ENCODE measurements at regions not wholly inside any gene's neighbourhood (a gene's known extent, or its start where the extent isn't known, plus 50 kb on each side); places are given as distances from the start of the nearest gene placed in this dataset.

DNA sequence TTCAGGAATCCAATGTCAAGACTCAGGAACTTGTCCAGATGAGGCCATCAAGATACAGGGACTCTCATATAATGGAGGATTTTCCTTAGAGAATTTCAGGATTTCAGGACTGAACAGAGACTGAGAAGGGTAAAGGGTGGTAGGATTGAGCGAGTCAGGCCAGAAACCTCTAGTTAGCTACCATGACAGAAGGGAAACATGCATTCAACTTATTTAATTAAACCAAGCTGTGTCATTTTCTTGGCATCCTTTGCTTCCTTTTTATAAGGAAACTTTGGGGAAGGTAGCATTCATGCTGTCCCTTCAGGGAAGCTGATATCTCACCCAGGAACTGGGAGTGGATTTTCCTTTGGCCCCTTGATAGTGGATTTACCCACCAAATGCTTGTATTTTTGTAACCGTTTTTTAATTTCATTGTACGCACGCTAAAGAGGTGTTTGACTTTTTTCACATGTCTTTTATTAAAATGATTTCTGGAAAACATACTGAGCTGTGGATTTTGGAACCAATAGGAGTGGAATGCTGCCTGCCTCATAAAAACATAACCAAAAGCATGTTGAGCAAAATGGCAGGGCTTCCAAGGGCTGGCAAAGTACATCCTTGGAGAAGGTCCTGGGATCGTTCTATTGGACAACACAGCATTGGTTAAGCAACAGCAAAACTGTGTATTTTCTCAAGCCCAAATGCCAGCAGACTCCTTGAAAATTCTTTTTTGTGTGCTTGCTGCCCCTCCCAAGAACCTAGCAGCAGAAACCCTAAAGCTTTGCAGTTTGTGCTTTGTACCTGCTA is 104.5 kb downstream of the CXCL12 start (continued):
- TF ChIP-seq, protein P1, sequence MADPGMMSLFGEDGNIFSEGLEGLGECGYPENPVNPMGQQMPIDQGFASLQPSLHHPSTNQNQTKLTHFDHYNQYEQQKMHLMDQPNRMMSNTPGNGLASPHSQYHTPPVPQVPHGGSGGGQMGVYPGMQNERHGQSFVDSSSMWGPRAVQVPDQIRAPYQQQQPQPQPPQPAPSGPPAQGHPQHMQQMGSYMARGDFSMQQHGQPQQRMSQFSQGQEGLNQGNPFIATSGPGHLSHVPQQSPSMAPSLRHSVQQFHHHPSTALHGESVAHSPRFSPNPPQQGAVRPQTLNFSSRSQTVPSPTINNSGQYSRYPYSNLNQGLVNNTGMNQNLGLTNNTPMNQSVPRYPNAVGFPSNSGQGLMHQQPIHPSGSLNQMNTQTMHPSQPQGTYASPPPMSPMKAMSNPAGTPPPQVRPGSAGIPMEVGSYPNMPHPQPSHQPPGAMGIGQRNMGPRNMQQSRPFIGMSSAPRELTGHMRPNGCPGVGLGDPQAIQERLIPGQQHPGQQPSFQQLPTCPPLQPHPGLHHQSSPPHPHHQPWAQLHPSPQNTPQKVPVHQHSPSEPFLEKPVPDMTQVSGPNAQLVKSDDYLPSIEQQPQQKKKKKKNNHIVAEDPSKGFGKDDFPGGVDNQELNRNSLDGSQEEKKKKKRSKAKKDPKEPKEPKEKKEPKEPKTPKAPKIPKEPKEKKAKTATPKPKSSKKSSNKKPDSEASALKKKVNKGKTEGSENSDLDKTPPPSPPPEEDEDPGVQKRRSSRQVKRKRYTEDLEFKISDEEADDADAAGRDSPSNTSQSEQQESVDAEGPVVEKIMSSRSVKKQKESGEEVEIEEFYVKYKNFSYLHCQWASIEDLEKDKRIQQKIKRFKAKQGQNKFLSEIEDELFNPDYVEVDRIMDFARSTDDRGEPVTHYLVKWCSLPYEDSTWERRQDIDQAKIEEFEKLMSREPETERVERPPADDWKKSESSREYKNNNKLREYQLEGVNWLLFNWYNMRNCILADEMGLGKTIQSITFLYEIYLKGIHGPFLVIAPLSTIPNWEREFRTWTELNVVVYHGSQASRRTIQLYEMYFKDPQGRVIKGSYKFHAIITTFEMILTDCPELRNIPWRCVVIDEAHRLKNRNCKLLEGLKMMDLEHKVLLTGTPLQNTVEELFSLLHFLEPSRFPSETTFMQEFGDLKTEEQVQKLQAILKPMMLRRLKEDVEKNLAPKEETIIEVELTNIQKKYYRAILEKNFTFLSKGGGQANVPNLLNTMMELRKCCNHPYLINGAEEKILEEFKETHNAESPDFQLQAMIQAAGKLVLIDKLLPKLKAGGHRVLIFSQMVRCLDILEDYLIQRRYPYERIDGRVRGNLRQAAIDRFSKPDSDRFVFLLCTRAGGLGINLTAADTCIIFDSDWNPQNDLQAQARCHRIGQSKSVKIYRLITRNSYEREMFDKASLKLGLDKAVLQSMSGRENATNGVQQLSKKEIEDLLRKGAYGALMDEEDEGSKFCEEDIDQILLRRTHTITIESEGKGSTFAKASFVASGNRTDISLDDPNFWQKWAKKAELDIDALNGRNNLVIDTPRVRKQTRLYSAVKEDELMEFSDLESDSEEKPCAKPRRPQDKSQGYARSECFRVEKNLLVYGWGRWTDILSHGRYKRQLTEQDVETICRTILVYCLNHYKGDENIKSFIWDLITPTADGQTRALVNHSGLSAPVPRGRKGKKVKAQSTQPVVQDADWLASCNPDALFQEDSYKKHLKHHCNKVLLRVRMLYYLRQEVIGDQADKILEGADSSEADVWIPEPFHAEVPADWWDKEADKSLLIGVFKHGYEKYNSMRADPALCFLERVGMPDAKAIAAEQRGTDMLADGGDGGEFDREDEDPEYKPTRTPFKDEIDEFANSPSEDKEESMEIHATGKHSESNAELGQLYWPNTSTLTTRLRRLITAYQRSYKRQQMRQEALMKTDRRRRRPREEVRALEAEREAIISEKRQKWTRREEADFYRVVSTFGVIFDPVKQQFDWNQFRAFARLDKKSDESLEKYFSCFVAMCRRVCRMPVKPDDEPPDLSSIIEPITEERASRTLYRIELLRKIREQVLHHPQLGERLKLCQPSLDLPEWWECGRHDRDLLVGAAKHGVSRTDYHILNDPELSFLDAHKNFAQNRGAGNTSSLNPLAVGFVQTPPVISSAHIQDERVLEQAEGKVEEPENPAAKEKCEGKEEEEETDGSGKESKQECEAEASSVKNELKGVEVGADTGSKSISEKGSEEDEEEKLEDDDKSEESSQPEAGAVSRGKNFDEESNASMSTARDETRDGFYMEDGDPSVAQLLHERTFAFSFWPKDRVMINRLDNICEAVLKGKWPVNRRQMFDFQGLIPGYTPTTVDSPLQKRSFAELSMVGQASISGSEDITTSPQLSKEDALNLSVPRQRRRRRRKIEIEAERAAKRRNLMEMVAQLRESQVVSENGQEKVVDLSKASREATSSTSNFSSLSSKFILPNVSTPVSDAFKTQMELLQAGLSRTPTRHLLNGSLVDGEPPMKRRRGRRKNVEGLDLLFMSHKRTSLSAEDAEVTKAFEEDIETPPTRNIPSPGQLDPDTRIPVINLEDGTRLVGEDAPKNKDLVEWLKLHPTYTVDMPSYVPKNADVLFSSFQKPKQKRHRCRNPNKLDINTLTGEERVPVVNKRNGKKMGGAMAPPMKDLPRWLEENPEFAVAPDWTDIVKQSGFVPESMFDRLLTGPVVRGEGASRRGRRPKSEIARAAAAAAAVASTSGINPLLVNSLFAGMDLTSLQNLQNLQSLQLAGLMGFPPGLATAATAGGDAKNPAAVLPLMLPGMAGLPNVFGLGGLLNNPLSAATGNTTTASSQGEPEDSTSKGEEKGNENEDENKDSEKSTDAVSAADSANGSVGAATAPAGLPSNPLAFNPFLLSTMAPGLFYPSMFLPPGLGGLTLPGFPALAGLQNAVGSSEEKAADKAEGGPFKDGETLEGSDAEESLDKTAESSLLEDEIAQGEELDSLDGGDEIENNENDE (IDR thresholded peaks at IDR 0.05; ENCODE audit: insufficient replicate concordance, low read length) = no peak
- TF ChIP-seq CBX5 (IDR thresholded peaks at IDR 0.05; ENCODE audit: low read depth, low read length) (no peak), BRCA1 (IDR thresholded peaks at IDR 0.05; ENCODE audit: low read depth, low read length) (no peak), RAD21 (IDR thresholded peaks at IDR 0.05 in 1 of 2, conservative IDR thresholded peaks at IDR 0.05 in 1 of 2; ENCODE audit: low read depth in 2 of 2, low read length in 2 of 2) (no peak)
- TF ChIP-seq, protein P2, sequence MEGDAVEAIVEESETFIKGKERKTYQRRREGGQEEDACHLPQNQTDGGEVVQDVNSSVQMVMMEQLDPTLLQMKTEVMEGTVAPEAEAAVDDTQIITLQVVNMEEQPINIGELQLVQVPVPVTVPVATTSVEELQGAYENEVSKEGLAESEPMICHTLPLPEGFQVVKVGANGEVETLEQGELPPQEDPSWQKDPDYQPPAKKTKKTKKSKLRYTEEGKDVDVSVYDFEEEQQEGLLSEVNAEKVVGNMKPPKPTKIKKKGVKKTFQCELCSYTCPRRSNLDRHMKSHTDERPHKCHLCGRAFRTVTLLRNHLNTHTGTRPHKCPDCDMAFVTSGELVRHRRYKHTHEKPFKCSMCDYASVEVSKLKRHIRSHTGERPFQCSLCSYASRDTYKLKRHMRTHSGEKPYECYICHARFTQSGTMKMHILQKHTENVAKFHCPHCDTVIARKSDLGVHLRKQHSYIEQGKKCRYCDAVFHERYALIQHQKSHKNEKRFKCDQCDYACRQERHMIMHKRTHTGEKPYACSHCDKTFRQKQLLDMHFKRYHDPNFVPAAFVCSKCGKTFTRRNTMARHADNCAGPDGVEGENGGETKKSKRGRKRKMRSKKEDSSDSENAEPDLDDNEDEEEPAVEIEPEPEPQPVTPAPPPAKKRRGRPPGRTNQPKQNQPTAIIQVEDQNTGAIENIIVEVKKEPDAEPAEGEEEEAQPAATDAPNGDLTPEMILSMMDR (IDR thresholded peaks at IDR 0.05; ENCODE audit: control extremely low read depth in 1 of 3, insufficient read depth in 1 of 3, low read depth in 1 of 3, low read length in 3 of 3) = no peak
- TF ChIP-seq, protein P3, sequence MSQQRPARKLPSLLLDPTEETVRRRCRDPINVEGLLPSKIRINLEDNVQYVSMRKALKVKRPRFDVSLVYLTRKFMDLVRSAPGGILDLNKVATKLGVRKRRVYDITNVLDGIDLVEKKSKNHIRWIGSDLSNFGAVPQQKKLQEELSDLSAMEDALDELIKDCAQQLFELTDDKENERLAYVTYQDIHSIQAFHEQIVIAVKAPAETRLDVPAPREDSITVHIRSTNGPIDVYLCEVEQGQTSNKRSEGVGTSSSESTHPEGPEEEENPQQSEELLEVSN (IDR thresholded peaks at IDR 0.05) = no peak

Data from H1 (cell line).